H7 (cell line): ENCODE measurements at regions not wholly inside any gene's neighbourhood (a gene's known extent, or its start where the extent isn't known, plus 50 kb on each side); places are given as distances from the start of the nearest gene placed in this dataset.

Experiments used
- DNase-seq: peaks from one replicate; pipeline ENCODE4 v3.0.0; 2012
- H3K27me3 ChIP-seq: 2 replicates; pipeline ENCODE4 v1.6.0; 2011; ENCODE audit warnings: mild to moderate bottlenecking, low read length; ENCODE audit not compliant: control insufficient read depth, insufficient read depth
- H3K36me3 ChIP-seq: replicated peaks from 2 replicates; pipeline ENCODE4 v1.5.1; 2011; ENCODE audit warnings: low read length; ENCODE audit not compliant: control insufficient read depth, insufficient read depth
- H3K4me3 ChIP-seq: 2 replicates; pipeline ENCODE4 v1.5.1; 2011; ENCODE audit warnings: low read depth, mild to moderate bottlenecking, control low read depth, low read length, moderate library complexity; ENCODE audit not compliant: insufficient read depth

DNA sequence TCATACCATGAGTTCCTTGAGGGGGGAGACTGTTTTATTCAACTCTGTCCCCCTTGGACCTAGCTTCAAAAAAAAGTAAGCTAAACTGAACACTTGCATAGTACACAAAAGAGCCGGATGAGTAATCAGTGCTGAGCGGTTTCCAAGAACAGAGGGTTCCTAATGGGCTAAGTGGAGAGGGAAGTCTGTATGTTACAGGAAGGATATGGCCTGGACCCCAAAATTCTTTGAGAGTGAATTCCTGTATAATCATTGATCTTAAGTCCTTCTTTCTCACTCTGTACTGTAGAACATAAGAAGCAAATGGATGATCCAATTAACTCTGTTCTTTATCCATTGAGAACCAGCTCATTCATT lies 324.7 kb upstream of the CNR1 start:
- H3K36me3 ChIP-seq: no peaks in the 10 kb centered on the region
- H3K4me3 ChIP-seq: no peak overlapping the region
- H3K27me3 ChIP-seq: no peaks in the 10 kb centered on the region
- DNase-seq: no peak

DNA sequence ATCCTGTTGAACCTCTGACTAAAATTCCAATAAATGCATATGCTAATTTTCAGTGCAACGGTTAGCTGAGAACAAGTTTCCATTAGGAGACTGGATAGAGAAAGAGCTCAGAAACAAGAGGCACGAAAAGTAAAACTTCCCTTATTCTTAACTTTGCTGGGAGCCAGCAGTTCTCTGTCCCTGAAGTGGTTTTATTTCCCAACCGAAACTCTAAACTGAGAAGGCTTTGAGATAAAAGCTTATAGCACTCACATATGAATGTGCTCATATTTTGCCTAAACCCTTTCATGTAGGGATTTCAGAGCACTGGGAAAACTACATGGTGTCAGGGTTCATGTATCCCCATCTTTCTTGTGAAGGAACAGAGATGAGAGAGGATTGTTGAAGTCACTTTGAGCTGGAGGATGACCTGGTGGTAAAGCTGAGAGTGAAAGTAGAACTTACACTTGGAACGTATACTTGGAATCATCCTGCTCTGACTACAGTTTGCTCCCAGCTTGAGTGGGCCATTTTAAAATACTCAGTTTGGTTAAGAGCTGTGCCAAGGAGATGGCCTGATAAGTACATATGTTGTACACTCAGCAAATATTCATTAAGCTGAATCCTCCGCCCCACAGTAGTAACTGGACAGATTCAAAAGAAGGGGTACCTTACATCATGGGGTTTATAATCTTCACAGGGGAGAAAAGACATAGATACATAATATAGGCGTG lies 324.2 kb upstream of the CNR1 start:
- DNase-seq: no peak
- Histone ChIP-seq H3K4me3 (no peak overlapping the region), H3K36me3 (no peaks in the 10 kb centered on the region), H3K27me3 (no peaks in the 10 kb centered on the region)

DNA sequence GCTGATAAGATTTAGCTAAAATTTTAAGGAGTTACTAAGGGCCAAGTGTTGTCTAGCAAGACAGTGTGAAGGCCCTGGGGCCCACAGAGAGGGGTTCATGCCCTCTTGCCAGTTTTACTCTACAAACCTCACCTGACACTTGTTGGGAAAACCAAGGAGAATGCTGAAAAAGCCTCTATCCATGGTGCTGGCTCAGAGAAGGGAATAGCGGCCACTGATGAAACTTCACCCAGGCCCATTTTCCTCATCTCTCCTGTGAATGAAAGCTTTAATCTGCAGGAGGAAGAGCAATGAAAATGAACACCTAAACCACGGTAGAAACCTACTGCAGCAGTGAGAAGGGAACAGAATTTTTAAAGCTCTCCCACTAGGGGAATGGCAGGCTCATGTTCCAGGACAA lies 317.3 kb upstream of the CNR1 start:
- DNase-seq: no peak
- Histone ChIP-seq H3K27me3 (no peaks in the 10 kb centered on the region), H3K36me3 (no peaks in the 10 kb centered on the region), H3K4me3 (no peak overlapping the region)

DNA sequence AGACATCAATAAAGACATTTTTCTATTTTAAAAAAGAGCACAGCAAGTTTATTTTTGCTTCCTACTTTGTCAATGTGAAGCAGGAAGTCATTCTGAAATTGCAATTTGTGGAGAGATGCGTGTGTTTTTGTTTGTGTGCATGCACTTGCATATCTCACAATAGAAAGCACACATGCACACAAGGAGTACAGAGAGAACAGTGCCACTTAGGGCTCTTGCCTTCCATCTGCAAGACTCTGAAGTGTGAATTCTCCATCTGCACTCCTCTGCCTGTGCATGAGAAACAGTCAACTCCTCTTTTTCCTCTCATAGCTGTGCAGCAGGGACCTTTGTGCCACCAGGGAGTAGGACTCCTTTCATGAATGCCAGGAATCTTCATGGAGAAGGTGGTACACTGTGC lies 316.3 kb upstream of the CNR1 start:
- H3K4me3 ChIP-seq: no peak overlapping the region
- no peaks in the 10 kb centered on the region for H3K27me3 ChIP-seq
- no peak for DNase-seq
- H3K36me3 ChIP-seq: no peaks in the 10 kb centered on the region

DNA sequence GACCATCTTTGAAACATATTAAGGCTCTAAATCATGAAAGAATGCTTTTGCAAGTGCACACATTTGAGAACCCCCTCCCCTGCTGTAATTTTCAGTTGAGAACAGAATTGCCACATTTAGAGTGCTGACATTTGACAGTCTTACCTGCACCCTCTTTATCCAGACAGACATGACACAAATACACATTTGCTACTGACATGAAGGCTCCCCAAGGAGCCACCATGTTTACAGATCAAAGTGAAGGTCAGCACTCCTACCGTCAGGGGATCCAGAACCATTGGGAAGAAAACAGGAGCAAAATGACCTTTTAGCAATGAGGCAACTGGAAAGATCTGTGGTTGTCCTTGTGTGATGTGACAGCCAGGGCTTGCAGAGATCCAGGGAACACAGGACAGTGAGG lies 315.4 kb upstream of the CNR1 start:
- H3K27me3 ChIP-seq: no peaks in the 10 kb centered on the region
- H3K4me3 ChIP-seq: no peak overlapping the region
- H3K36me3 ChIP-seq: no peaks in the 10 kb centered on the region
- no peak for DNase-seq

DNA sequence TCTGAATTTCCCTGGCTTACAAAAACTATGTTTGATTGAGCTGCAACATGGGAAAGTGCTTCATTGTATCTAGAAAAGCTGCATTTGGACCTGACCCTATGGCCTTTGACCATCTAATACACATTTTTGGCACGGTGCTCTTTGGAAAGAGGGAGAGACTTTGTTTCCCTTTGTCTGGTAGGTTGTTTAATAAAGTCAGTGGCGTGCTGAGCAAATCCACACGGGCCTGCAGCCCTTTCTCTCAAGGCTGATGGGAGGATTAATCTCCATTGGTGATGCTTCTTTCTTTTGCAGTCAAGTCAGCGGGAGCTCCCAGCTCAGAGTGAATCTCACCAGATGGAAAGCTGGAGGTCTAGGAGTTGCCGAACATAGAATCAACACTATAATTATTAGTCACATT lies 314.7 kb upstream of the CNR1 start:
- no peaks in the 10 kb centered on the region for H3K36me3 ChIP-seq
- no peak for DNase-seq
- no peaks in the 10 kb centered on the region for H3K27me3 ChIP-seq
- no peak overlapping the region for H3K4me3 ChIP-seq

DNA sequence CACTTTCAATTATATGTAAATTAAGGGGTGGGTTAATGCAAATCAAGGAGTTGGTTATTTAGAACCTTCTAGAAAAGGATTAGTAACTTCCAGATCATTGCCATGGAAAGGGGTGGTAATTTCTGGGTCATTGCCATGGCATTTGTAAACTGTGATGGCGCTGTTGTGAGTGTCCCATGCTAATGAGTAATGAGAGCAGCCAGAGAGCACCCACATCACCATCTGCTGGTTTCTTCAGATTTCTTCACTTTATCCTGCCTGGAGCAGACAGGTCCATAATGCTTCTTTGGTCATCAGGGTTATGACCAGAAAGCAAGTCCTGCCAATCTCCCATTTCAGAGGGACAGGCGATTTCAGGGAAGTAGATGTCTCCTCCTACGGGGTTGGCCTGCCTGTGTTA lies 311.3 kb upstream of the CNR1 start:
- H3K27me3 ChIP-seq: no peaks in the 10 kb centered on the region
- no peaks in the 10 kb centered on the region for H3K36me3 ChIP-seq
- no peak for DNase-seq
- H3K4me3 ChIP-seq: no peak overlapping the region

DNA sequence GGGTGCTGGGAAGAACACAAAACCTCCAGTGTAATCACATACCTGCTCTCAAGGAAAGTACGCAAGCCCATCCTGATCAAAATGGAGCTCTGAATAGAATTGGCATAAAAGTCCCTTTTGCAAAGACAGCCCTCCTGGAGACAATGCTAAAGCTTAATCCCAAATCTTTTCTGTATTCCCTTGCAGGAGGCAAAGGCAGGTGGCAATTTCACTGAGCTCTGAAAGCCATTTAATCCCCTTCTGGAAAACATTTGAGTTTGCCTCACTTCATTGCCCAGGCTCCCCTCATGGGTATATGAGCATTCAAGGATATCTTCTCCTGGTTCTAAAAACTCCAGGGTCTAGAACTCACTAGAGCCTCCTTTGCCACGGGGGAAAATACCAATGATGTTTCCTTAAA lies 310.2 kb upstream of the CNR1 start:
- Histone ChIP-seq H3K27me3 (no peaks in the 10 kb centered on the region), H3K36me3 (no peaks in the 10 kb centered on the region), H3K4me3 (no peak overlapping the region)
- DNase-seq: no peak

DNA sequence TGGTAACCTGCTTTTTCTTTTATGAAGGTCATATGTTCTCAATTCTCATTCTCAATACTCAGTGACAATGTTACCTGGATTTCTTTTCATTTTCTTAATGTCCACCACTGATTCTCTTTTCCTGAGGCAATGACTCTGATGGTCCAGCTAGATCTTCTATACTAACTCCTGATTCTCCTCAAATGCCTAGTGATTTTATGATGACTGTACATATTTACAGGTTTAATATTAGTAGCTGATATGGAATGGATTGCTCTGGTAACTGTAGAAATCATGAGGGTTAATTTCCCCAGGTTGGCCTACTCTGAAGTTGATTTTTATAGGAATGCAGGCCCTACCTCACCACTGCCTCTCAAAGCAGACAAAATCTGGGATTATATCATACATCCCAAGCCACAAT lies 308.6 kb upstream of the CNR1 start:
- Histone ChIP-seq H3K4me3 (no peak overlapping the region), H3K36me3 (no peaks in the 10 kb centered on the region), H3K27me3 (no peaks in the 10 kb centered on the region)
- DNase-seq: no peak

DNA sequence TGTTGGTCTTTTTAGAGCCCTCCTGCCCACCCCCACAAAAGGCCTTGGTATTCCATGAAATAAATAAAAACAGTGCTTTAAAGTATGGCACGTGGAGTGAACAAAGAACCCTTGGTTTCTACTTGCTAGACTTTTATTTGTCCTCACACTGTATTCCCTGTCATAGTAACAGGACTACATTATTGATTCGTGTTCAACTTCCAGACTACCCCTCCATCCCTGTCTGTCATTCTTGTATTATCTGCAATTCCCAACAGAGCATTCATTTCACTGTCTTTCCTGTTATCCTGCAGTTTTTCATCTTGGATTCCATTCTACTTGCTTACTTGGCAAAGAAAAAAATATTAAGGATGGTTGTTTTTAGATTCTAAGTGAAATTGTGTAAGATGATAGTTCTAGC lies 307.4 kb upstream of the CNR1 start:
- Histone ChIP-seq H3K36me3 (no peaks in the 10 kb centered on the region), H3K27me3 (no peaks in the 10 kb centered on the region), H3K4me3 (no peak overlapping the region)
- no peak for DNase-seq

DNA sequence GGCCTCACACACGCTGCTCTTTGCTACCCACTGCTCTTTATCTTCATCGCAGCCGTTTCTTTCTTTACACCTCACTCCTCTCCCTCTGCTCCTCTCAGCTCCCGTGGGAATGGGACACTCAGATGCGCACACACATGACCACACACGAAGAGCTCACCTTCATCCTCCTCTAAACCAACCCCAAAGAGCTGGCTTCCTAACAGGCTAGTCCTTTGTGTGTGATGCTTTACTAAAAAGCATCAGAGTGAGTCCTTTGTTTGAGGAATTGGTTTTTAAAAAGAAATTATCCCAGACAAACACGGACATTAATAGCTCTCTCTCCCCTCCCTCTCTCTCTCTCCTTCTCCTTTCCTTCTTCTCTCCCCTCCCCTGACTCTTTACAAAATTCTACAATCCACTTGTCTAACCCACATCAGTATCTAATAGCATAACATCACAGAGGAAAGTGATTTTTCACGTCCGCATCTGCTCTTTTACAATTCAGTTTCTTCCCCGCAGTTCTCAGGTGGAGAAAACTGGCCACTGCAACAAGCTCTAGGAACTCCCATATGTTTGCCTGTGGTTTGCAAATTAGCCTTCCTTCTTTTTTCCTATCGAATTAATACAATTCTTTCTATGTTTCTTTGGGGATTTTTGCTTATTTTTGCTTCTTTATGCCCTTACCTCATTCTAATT lies 306.8 kb upstream of the CNR1 start:
- no peak overlapping the region for H3K4me3 ChIP-seq
- no peak for DNase-seq
- H3K27me3 ChIP-seq: no peaks in the 10 kb centered on the region
- H3K36me3 ChIP-seq: no peaks in the 10 kb centered on the region

DNA sequence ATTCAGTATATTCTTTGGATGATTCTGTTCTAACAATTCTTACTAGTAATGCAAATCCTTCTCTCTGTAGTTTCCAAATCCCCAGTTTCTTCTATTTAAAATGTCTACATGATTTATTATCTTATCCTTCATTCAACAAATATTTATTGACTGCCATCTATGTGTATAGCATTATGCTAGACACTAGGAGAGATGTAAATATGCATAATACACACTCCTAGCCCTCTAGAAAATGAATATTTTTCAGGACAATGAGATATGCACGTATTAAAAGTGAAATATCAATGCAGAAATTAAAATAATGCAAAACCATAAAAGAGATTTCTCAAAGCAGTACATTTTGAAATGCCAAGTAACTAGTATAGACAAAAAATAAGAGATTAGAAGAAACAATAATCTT lies 293.5 kb upstream of the CNR1 start:
- Histone ChIP-seq H3K27me3 (no peaks in the 10 kb centered on the region; the same call in 1 of the 2 replicates), H3K4me3 (no peak overlapping the region), H3K36me3 (no peaks in the 10 kb centered on the region)
- no peak for DNase-seq

DNA sequence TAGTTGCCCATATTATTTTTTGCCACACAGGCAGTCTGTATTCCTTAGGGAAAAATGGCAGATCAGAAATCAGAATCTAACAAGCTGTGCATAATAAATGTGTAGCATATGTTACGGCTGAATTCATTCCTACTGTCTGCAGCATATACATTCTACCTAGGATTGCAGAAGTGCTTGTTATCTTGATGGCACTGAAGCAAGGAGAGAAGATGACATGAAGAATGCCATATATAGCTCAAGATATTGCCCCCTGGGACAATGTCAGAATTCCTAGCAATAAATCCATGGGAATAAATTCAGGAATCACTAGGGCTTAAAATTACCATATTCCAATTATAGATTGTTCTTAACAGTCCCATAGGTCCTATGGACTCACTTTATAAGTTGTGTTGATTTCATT lies 293.0 kb upstream of the CNR1 start:
- H3K36me3 ChIP-seq: no peaks in the 10 kb centered on the region
- H3K4me3 ChIP-seq: no peak overlapping the region
- no peaks in the 10 kb centered on the region; the same call in 1 of the 2 replicates for H3K27me3 ChIP-seq
- no peak for DNase-seq

DNA sequence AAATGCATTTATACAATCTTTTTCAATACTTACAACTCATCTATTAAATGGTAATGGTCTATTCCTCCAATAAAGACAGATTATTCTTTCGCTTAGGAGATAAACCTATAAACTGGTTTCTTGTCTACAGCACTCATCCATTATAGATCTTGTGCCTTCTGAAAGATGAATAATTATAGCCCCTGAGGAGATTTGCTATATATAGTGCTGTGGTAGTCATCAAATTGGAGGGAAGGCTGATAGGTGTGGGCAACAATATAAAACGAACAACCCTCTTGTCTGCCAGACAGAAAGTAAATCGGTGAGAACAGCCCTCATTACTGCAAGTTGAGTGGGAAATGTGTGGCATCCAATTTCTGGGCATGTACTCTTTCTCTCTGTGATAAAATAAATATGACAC lies 292.5 kb upstream of the CNR1 start:
- Histone ChIP-seq H3K4me3 (no peak overlapping the region), H3K27me3 (no peaks in the 10 kb centered on the region; the same call in 1 of the 2 replicates), H3K36me3 (no peaks in the 10 kb centered on the region)
- DNase-seq: no peak

DNA sequence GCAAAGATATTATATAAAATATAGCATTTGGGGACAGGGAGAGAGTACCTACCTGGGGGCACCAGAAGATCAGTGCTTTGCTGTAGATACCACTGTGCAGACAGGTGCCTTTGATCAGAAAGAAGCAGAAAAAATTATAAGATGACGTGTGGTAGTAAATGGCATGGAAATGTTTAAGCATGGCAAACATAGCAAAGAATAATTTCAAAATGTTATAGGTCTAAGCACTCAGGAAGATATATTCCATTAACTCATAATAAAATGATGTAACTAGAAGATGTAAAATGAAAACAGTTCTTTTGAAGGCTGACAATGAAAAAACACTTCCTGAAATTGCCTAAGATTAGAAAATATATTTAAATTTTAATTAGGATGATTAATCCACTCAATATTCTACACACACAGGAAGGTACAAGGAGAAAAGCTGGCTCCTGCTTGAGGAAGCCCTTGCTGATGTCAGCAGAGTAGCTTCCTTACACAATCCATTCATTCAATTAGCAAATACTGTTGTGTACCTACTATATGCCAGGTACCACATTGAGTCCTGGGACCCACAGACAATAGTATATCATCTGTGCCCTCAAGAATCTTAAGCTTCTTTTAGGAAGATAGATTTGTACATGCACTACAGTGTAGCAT lies 290.2 kb upstream of the CNR1 start:
- Histone ChIP-seq H3K36me3 (no peaks in the 10 kb centered on the region), H3K27me3 (no peaks in the 10 kb centered on the region), H3K4me3 (no peak overlapping the region)
- DNase-seq: no peak
